Esophagus mucosa (tissue), 1 donor: ENCODE measurements at regions not wholly inside any gene's neighbourhood (a gene's known extent, or its start where the extent isn't known, plus 50 kb on each side); places are given as distances from the start of the nearest gene placed in this dataset.

Experiments
- ATAC-seq: fragments of 200-7000 bp; cut with Tn5 transposase; one replicate; pipeline ENCODE4 v1.9.1; 2020
- donor health status: DM: yes; HTN: yes; CAD: no.

- ATAC-seq: no peak
Measured at GRCh38 chr13:79770056-79770455, 289.1 kb downstream of the NDFIP2 start.

GRCh38 chr13:79767126-79767525 is 286.2 kb downstream of the NDFIP2 start:
- no peak for ATAC-seq

- no peak for ATAC-seq
Measured at GRCh38 chr13:79765331-79765730, 284.4 kb downstream of the NDFIP2 start.

GRCh38 chr13:79749984-79750551 is 269.1 kb downstream of the NDFIP2 start:
- no peak for ATAC-seq

GRCh38 chr13:79749566-79749965 is 268.6 kb downstream of the NDFIP2 start:
- no peak for ATAC-seq

- ATAC-seq: no peak
Measured at GRCh38 chr13:79745081-79745480, 264.1 kb downstream of the NDFIP2 start.

GRCh38 chr13:79742923-79743322 is 262.0 kb downstream of the NDFIP2 start:
- ATAC-seq: no peak

GRCh38 chr13:79740991-79741390 is 260.0 kb downstream of the NDFIP2 start:
- ATAC-seq: no peak

- peak; percentile 94 for ATAC-seq
Measured at GRCh38 chr13:79736356-79736755, 255.4 kb downstream of the NDFIP2 start.

GRCh38 chr13:79735228-79735627 is 254.3 kb downstream of the NDFIP2 start:
- no peak for ATAC-seq

- ATAC-seq: no peak
Measured at GRCh38 chr13:79727086-79727485, 246.1 kb downstream of the NDFIP2 start.

GRCh38 chr13:79725841-79726240 is 244.9 kb downstream of the NDFIP2 start:
- no peak for ATAC-seq

- ATAC-seq: peak; percentile 45
Measured at GRCh38 chr13:79724348-79725103, 243.6 kb downstream of the NDFIP2 start.

- ATAC-seq: no peak
Measured at GRCh38 chr13:79723519-79724024, 242.6 kb downstream of the NDFIP2 start.

GRCh38 chr13:79722885-79723445 is 242.0 kb downstream of the NDFIP2 start:
- no peak for ATAC-seq

- no peak for ATAC-seq
Measured at GRCh38 chr13:79716191-79716590, 235.2 kb downstream of the NDFIP2 start.

- no peak for ATAC-seq
Measured at GRCh38 chr13:79711631-79712030, 230.7 kb downstream of the NDFIP2 start.

GRCh38 chr13:79710376-79710775 is 229.4 kb downstream of the NDFIP2 start:
- no peak for ATAC-seq

- ATAC-seq: no peak
Measured at GRCh38 chr13:79709471-79709870, 228.5 kb downstream of the NDFIP2 start.

GRCh38 chr13:79703772-79704171 is 222.8 kb downstream of the NDFIP2 start:
- no peak for ATAC-seq

GRCh38 chr13:79695754-79696153 is 214.8 kb downstream of the NDFIP2 start:
- peak; percentile 18 for ATAC-seq

- no peak for ATAC-seq
Measured at GRCh38 chr13:79692846-79693245, 211.9 kb downstream of the NDFIP2 start.

GRCh38 chr13:79691826-79692225 is 210.9 kb downstream of the NDFIP2 start:
- ATAC-seq: no peak

- ATAC-seq: no peak
Measured at GRCh38 chr13:79688741-79689140, 207.8 kb downstream of the NDFIP2 start.
